NOMO-1 treated with dmso at 0.1 percent for 144 hours (cell line): ENCODE measurements at regions not wholly inside any gene's neighbourhood (a gene's known extent, or its start where the extent isn't known, plus 50 kb on each side); places are given as distances from the start of the nearest gene placed in this dataset.

Experiments used
- DNase-seq: peaks from one replicate; lab custom pipeline; 2025; ENCODE audit not compliant: unreplicated experiment; lab: John Stamatoyannopoulos, UW

GRCh38 chr5:93071710-93072109 lies 509.3 kb downstream of the NR2F1-AS1 start:
- no peak for DNase-seq

- no peak for DNase-seq
Measured at GRCh38 chr5:93070938-93071337, 510.1 kb downstream of the NR2F1-AS1 start.

GRCh38 chr5:93069276-93069675 lies 511.7 kb downstream of the NR2F1-AS1 start:
- DNase-seq: no peak

GRCh38 chr5:93062548-93062947 lies 518.5 kb downstream of the NR2F1-AS1 start:
- DNase-seq: no peak

- DNase-seq: no peak
Measured at GRCh38 chr5:93058309-93058708, 522.7 kb downstream of the NR2F1-AS1 start.

GRCh38 chr5:93057311-93057710 lies 523.7 kb downstream of the NR2F1-AS1 start:
- DNase-seq: no peak

- DNase-seq: no peak
Measured at GRCh38 chr5:93055971-93056370, 525.0 kb downstream of the NR2F1-AS1 start.

- no peak for DNase-seq
Measured at GRCh38 chr5:93055561-93055960, 525.5 kb downstream of the NR2F1-AS1 start.

- DNase-seq: peak; percentile 85
Measured at GRCh38 chr5:93054424-93055163, 526.4 kb downstream of the NR2F1-AS1 start.

GRCh38 chr5:93053825-93054224 lies 527.2 kb downstream of the NR2F1-AS1 start:
- DNase-seq: no peak

- no peak for DNase-seq
Measured at GRCh38 chr5:93048858-93049257, 532.2 kb downstream of the NR2F1-AS1 start.

- no peak for DNase-seq
Measured at GRCh38 chr5:93044859-93045666, 536.0 kb downstream of the NR2F1-AS1 start.

- DNase-seq: no peak
Measured at GRCh38 chr5:93039888-93040287, 541.1 kb downstream of the NR2F1-AS1 start.

- DNase-seq: no peak
Measured at GRCh38 chr5:93034621-93035590, 546.1 kb downstream of the NR2F1-AS1 start.

GRCh38 chr5:93022796-93023447 lies 558.1 kb downstream of the NR2F1-AS1 start:
- DNase-seq: no peak

GRCh38 chr5:93022211-93022610 lies 558.8 kb downstream of the NR2F1-AS1 start:
- DNase-seq: no peak

GRCh38 chr5:93019896-93020295 lies 561.1 kb downstream of the NR2F1-AS1 start:
- no peak for DNase-seq

GRCh38 chr5:93018461-93018860 lies 562.6 kb downstream of the NR2F1-AS1 start:
- DNase-seq: no peak

GRCh38 chr5:93017849-93018248 lies 563.2 kb downstream of the NR2F1-AS1 start:
- no peak for DNase-seq

- no peak for DNase-seq
Measured at GRCh38 chr5:93017376-93017775, 563.6 kb downstream of the NR2F1-AS1 start.

GRCh38 chr5:93010616-93011015 lies 570.4 kb downstream of the NR2F1-AS1 start:
- no peak for DNase-seq
